Uterus (tissue), 3 donors: ENCODE measurements at regions not wholly inside any gene's neighbourhood (a gene's known extent, or its start where the extent isn't known, plus 50 kb on each side); places are given as distances from the start of the nearest gene placed in this dataset.

ENCODE experiments used
- DNase-seq, 2 donors: peaks; one replicate each; pipeline ENCODE4 v3.0.0-alpha.2; 2019 to 2020
- H3K27ac ChIP-seq, 2 donors: fragments of 200-600 bp; sonication (generic); 1 replicate in 1 of 2; 2 replicates in 1 of 2; pipeline ENCODE4 v1.5.1; 2016 to 2018
- H3K27me3 ChIP-seq, 2 donors: fragments of 200-600 bp; sonication (generic); one replicate each; pipeline ENCODE4 v1.5.1; 2018 to 2019; ENCODE audit warnings: control low read depth in 1 of 2
- H3K36me3 ChIP-seq, 2 donors: fragments of 200-600 bp; sonication (generic); one replicate each; pipeline ENCODE4 v1.5.1; 2019; ENCODE audit warnings: control low read depth in 1 of 2
- H3K4me1 ChIP-seq, 2 donors: fragments of 200-600 bp; sonication (generic); one replicate each; pipeline ENCODE4 v1.5.1; 2018 to 2019; ENCODE audit warnings: control low read depth in 1 of 2
- H3K4me3 ChIP-seq, 2 donors: fragments of 200-600 bp; sonication (generic); 1 replicate in 1 of 2; 2 replicates in 1 of 2; pipeline ENCODE4 v1.5.1; 2018 to 2019; ENCODE audit warnings: mild to moderate bottlenecking in 1 of 2
- H3K9me3 ChIP-seq, 2 donors: fragments of 200-600 bp; sonication (generic); one replicate each; pipeline ENCODE4 v1.5.1; 2019; ENCODE audit warnings: control low read depth in 1 of 2
- POLR2A ChIP-seq, 2 donors: fragments of 450-650 bp; IDR thresholded peaks; one replicate each; pipeline ENCODE4 v1.6.1; 2016; ENCODE audit warnings: antibody characterized with exemption in 2 of 2, mild to moderate bottlenecking in 1 of 2, moderate library complexity in 1 of 2
- intact Hi-C: fragments of 100-400 bp; cut with DNase I; formaldehyde crosslinking; loops from one replicate; pipeline ENCODE4 v1.15.1; 2023; ENCODE audit warnings: low total_unique reads
- TF ChIP-seq, protein P1 (sequence below), 4 experiments: fragments of 200-600 bp in 2 of 4; fragments of 450-650 bp in 2 of 4; sonication (generic) in 2 of 4; IDR thresholded peaks; one replicate each; pipeline ENCODE4 v1.5.1; 2016 to 2019; ENCODE audit warnings: antibody characterized with exemption in 4 of 4, mild to moderate bottlenecking in 2 of 4, moderate library complexity in 1 of 4
- donor health status: DM: yes; HTN: yes; CAD: no.

DNA sequence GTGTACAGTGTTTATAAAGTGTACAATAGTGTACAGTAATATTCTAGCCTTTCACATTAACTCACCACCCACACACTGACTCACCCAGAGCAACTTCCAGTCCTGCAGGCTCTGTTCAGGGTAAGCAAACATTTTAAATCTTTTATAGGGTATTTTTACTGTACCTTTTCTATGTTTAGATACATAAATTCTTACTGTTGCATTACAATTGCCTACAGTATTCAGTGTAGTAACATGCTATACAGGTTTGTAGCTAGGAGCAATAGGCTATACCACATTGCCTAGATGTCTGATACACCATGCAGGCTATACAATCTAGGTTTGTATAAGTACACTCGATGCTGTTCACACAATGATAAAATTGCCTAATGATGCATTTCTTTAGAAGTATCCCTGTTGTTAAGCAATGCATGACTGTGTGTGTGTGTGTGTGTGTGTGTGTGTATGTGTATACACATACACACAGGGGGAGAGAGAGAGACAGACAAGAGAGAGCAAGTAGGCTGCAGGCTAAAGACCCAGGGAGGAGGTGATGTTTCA is 72.5 kb upstream of the PRR23C start:
- H3K27me3 ChIP-seq = no peaks in the 10 kb centered on the region
- no peak for DNase-seq
- intact Hi-C loops = no loop called here
- no peak overlapping the region for H3K4me3 ChIP-seq
- no peak for TF ChIP-seq POLR2A (IDR thresholded peaks at IDR 0.05)
- TF ChIP-seq, protein P1, sequence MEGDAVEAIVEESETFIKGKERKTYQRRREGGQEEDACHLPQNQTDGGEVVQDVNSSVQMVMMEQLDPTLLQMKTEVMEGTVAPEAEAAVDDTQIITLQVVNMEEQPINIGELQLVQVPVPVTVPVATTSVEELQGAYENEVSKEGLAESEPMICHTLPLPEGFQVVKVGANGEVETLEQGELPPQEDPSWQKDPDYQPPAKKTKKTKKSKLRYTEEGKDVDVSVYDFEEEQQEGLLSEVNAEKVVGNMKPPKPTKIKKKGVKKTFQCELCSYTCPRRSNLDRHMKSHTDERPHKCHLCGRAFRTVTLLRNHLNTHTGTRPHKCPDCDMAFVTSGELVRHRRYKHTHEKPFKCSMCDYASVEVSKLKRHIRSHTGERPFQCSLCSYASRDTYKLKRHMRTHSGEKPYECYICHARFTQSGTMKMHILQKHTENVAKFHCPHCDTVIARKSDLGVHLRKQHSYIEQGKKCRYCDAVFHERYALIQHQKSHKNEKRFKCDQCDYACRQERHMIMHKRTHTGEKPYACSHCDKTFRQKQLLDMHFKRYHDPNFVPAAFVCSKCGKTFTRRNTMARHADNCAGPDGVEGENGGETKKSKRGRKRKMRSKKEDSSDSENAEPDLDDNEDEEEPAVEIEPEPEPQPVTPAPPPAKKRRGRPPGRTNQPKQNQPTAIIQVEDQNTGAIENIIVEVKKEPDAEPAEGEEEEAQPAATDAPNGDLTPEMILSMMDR (IDR thresholded peaks at IDR 0.05) = no peak
- no peak overlapping the region for H3K27ac ChIP-seq
- H3K4me1 ChIP-seq = no peaks in the 10 kb centered on the region
- no peaks in the 10 kb centered on the region for H3K36me3 ChIP-seq
- no peaks in the 10 kb centered on the region for H3K9me3 ChIP-seq

DNA sequence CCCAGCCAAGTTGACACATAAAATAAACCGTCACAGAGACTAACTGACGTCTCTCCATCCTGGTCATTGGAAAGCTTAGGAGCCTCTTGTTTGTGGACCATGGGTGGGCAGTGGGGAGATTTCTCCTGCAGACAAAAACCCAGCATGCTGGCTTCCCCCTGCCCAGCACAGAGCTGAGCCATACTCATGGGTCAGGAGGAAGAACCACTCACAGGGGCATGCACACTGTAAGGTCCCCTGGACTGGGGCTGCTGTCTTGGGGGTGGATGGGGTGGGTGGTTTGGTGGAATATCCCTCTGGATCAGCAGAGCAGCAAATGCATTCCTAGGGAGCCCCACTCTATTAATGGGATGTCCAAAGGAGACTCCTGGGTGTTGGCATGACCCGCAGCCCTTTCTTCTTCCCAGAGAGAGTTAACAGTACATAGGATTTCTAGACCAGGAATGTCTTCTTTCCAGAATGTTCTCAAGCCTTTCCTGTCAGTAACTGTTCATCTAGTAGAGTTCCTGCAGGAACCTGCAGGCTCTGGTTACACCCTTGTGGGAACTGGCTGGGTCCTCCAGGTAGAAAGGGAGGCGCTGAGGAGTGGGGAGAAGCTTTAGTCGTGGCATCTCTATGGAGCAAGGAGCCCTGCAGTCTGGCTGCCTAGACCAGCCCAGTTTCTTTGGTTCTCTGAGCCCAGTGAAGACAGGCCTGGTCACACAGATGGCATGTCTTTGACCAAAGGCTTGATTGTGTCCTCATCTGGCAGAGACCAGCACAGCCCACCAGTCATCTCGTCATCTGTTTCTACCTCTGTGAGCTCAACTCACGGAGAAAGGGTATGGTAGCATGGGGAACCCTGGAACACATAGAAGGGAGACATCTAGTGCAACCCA is 73.4 kb upstream of the PRR23C start:
- no peak for TF ChIP-seq POLR2A (IDR thresholded peaks at IDR 0.05)
- TF ChIP-seq, protein P1 (IDR thresholded peaks at IDR 0.05) = no peak
- H3K27ac ChIP-seq = no peak overlapping the region
- intact Hi-C loops = no loop called here

DNA sequence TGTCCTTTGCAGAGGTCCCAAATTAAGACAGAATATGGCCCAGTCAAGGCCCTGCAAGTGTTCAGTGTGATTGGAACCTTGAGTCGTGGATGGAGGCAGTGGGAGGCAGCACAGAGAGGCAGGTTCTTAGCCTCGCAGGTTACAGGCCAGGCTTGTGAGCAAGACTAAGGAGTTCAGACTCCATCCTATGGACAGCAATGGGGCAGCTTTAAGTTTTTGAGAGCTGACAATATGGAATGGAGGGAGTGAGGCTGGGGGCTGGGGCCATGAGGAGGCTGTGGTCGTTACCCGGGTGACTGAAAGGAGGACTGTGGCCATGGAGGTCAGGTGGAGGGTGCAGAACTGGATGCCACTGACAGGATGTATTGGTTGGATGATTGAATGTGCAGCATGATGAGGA is 74.1 kb upstream of the PRR23C start:
- intact Hi-C loops = no loop called here
- Histone ChIP-seq H3K27ac (no peak overlapping the region), H3K27me3 (no peaks in the 10 kb centered on the region), H3K4me1 (no peaks in the 10 kb centered on the region), H3K36me3 (no peaks in the 10 kb centered on the region), H3K9me3 (no peaks in the 10 kb centered on the region), H3K4me3 (no peak overlapping the region)
- DNase-seq = no peak
- TF ChIP-seq, protein P1 (IDR thresholded peaks at IDR 0.05) = no peak
- TF ChIP-seq POLR2A (IDR thresholded peaks at IDR 0.05) = no peak

More for the DNA sequence above, 73.4 kb upstream of the PRR23C start:
- no peak for DNase-seq
- no peaks in the 10 kb centered on the region for H3K4me1 ChIP-seq
- no peaks in the 10 kb centered on the region for H3K9me3 ChIP-seq
- H3K27me3 ChIP-seq = no peaks in the 10 kb centered on the region
- no peaks in the 10 kb centered on the region for H3K36me3 ChIP-seq
- no peak overlapping the region for H3K4me3 ChIP-seq

DNA sequence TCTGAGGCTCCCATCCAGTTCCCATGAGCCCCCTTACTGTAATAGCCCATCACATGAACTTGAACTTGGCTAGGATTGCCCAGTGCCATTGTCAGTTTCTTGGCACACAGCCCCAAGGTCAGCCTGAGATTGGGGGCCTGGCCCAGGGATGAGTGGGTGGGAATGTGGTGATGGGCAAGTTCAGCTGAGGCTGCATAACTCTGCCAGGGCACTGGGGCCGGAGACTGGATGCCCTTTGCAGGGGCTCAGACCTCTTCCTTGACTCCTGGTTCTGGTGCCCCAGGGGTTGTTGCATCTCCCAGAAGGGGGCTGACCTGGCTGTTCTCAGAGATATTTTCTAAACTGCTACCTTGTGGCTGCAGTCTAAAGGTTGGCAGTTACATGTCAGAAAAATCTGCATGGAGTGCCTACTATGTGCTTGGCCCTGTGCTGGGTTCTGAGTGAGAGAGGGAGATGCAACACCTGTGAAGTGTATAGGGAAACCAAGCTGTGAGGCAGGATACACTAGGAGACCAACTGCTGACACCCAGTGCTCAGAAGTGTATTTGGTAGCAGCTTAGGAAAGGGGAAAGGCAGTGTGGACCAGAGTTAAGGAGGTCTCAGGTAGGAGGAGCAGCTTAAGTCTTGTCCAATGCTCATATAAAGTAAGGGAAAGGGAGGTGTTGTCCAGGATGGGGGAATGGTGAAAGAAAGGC is 74.8 kb upstream of the PRR23C start:
- Histone ChIP-seq H3K9me3 (no peaks in the 10 kb centered on the region), H3K4me3 (no peak overlapping the region), H3K4me1 (no peaks in the 10 kb centered on the region), H3K27ac (no peak overlapping the region), H3K36me3 (no peaks in the 10 kb centered on the region), H3K27me3 (no peaks in the 10 kb centered on the region)
- no peak for DNase-seq
- TF ChIP-seq, protein P1 (IDR thresholded peaks at IDR 0.05) = no peak
- TF ChIP-seq POLR2A (IDR thresholded peaks at IDR 0.05) = no peak
- intact Hi-C loops = no loop called here
